DMS79 (cell line): ENCODE measurements at regions not wholly inside any gene's neighbourhood (a gene's known extent, or its start where the extent isn't known, plus 50 kb on each side); places are given as distances from the start of the nearest gene placed in this dataset.
"Not testable (repeated sequence)": the region's sequence is repeated elsewhere in the genome, so short reads cannot be mapped to it uniquely, and the experiment has no call there.

Experiments
- DNase-seq: peaks from one replicate; lab custom pipeline; 2025; lab: John Stamatoyannopoulos, UW

- DNase-seq: no peak
Observed at GRCh38 chr1:47491341-47491753, 53.5 kb downstream of the FOXD2 start.

GRCh38 chr1:47495176-47495713 lies 57.4 kb downstream of the FOXD2 start:
- DNase-seq: no peak

GRCh38 chr1:47498551-47498950 lies 60.7 kb downstream of the FOXD2 start:
- DNase-seq: no peak

- DNase-seq: no peak
Observed at GRCh38 chr1:47501069-47501468, 63.2 kb downstream of the FOXD2 start.

GRCh38 chr1:47502746-47503370 lies 65.0 kb downstream of the FOXD2 start:
- DNase-seq: no peak

GRCh38 chr1:47504840-47505239 lies 67.0 kb downstream of the FOXD2 start:
- DNase-seq: not testable (repeated sequence)

- no peak for DNase-seq
Observed at GRCh38 chr1:47505267-47505666, 67.4 kb downstream of the FOXD2 start.

- DNase-seq: no peak
Observed at GRCh38 chr1:47506053-47506452, 68.2 kb downstream of the FOXD2 start.

- DNase-seq: no peak
Observed at GRCh38 chr1:47507144-47507543, 69.3 kb downstream of the FOXD2 start.

- DNase-seq: no peak
Observed at GRCh38 chr1:47507881-47508701, 70.2 kb downstream of the FOXD2 start.

GRCh38 chr1:47508702-47509431 lies 71.0 kb downstream of the FOXD2 start:
- DNase-seq: no peak

GRCh38 chr1:47510282-47510811 lies 72.5 kb downstream of the FOXD2 start:
- DNase-seq: no peak

- no peak for DNase-seq
Observed at GRCh38 chr1:47511825-47512224, 74.0 kb downstream of the FOXD2 start.

- no peak for DNase-seq
Observed at GRCh38 chr1:47513393-47513792, 75.5 kb downstream of the FOXD2 start.

- no peak for DNase-seq
Observed at GRCh38 chr1:47514229-47514628, 76.4 kb downstream of the FOXD2 start.

GRCh38 chr1:47515164-47515789 lies 77.4 kb downstream of the FOXD2 start:
- DNase-seq: no peak

- DNase-seq: no peak
Observed at GRCh38 chr1:47517946-47518345, 80.1 kb downstream of the FOXD2 start.

GRCh38 chr1:47519491-47519890 lies 81.6 kb downstream of the FOXD2 start:
- DNase-seq: no peak

- DNase-seq: no peak
Observed at GRCh38 chr1:47519971-47520370, 82.1 kb downstream of the FOXD2 start.

GRCh38 chr1:47521034-47521881 lies 83.4 kb downstream of the FOXD2 start:
- DNase-seq: no peak
